HG03442 (cell line): ENCODE measurements at regions not wholly inside any gene's neighbourhood (a gene's known extent, or its start where the extent isn't known, plus 50 kb on each side); places are given as distances from the start of the nearest gene placed in this dataset.
"Not testable (repeated sequence)": the region's sequence is repeated elsewhere in the genome, so short reads cannot be mapped to it uniquely, and the experiment has no call there.

Experiments used
- ATAC-seq: cut with Tn5 transposase; IDR thresholded peaks from one replicate; pipeline ENCODE4 v1.9.1; 2021; ENCODE audit warnings: mild to moderate bottlenecking, moderate library complexity; ENCODE audit not compliant: unreplicated experiment

- no peak for ATAC-seq
These were observed 121.8 kb upstream of the SLC1A4 start for GRCh38 chr2:64867253-64867996.

GRCh38 chr2:64869126-64869525 lies 120.1 kb upstream of the SLC1A4 start:
- ATAC-seq, result no peak

DNA sequence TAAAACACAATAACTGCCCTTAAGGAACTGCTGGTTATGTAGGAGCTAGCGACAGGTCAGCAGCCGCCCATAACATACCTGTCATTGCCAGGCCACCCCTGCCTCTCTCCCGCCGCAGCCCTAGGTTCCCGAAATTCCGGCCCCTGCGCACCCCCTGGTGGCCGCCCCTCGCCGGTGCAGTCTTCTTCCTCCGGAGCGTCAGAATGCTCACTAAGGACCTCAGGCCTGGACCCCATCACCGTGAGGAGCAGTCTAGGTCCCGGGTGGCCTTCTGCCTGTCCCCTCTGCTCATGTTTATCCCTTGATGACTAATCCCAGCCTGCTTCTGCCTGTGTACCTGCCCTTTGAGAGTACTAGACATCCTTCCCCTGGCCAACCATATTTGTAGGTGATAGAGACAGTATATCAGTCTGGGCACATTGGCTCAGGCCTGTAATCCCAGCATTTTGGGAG lies 115.7 kb upstream of the SLC1A4 start:
- ATAC-seq, result peak; percentile 86

DNA sequence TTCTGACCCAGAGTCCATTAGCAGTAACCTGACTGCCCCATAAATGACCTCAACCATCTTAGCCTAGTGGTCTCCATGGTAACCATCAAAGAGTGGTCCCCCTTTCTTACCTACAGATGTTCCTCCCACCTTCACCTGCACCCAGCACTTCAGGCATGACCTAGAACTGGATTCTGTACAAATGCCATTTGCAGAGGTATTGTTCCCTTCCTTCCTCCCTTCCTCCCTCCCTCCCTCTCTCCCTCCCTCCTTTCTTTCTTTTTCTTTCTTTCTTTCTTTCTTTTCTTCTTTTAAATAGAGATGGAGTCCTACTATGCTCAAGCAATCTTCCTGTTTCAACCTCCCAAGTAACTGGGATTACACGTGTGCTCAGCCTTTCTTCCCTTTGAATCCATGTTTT lies 114.6 kb upstream of the SLC1A4 start:
- ATAC-seq, result no peak

GRCh38 chr2:64875368-64875767 lies 113.8 kb upstream of the SLC1A4 start:
- ATAC-seq, result no peak

- no peak for ATAC-seq
These were observed 113.0 kb upstream of the SLC1A4 start for GRCh38 chr2:64876137-64876647.

GRCh38 chr2:64879745-64880144 lies 109.5 kb upstream of the SLC1A4 start:
- no peak for ATAC-seq

DNA sequence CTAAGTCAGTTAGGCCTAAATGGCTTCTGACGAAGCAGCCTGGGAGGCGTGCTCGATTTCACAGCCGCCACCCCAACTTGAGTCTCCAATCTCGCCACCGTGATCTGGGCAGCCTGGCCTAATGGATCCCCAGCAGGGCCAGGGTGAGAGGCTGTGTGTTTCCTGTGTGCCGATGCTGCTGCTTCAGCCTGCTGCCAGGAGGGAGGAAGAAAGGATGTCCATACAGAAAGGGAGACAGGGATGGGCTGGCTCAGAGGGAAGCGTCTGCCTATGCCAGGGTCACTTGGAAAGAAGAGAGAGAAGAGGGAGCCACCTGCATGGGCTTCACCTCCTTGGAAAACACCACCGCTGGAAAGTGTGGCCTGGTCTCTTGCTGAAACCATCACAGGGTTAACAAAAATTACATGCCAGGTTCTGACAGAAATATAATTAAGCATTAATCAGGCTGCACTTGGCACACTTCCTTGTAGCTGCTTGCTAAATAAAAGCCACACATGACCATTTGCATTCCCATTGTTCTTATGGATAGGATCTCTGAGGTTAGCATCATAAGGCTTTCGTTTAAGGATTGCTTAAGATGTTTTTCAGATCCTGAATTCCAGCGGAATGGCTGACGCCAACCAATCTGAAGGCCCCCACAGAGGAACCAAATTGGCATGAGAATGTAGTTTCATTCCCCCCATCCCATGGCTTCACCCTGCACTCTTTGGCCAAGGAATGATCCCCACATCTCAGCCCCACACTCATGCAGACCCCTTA lies 108.8 kb upstream of the SLC1A4 start:
- no peak for ATAC-seq

GRCh38 chr2:64881037-64881492 lies 108.1 kb upstream of the SLC1A4 start:
- ATAC-seq, result no peak

- ATAC-seq, result no peak
These were observed 101.6 kb upstream of the SLC1A4 start for GRCh38 chr2:64887565-64887964.

- no peak for ATAC-seq
These were observed 100.4 kb upstream of the SLC1A4 start for GRCh38 chr2:64888591-64889309.

DNA sequence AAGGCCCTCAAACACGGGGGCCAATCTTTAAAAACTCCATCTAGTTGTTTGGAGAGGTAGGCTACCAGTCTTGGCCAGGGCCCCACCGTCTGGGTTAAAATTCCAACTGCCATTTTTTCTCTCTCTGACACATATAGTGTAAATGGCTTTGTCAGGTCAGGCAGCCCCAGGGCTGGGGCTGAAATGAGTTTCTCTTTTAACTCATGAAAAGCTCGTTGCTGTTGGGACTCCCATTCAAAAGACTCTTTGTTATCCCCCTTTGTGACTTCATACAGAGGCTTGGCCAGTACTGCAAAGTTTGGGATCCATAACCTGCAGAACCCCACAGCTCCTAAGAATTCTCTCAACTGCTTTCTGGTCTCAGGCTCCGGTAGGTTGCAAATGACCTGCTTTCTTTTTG lies 99.4 kb upstream of the SLC1A4 start:
- ATAC-seq, result no peak

DNA sequence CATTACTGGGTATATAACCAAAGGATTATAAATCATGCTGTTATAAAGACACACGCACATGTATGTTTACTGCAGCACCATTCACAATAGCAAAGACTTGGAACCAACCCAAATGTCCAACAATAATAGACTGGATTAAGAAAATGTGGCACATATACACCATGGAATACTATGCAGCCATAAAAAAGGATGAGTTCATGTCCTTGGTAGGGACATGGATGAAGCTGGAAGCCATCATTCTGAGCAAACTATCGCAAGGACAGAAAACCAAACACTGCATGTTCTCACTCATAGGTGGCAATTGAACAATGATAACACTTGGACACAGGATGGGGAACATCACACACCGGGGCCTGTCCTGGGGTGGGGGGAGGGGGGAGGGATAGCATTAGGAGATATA lies 92.6 kb upstream of the SLC1A4 start:
- not testable (repeated sequence) for ATAC-seq

- ATAC-seq, result no peak
These were observed 89.9 kb upstream of the SLC1A4 start for GRCh38 chr2:64899081-64899865.

GRCh38 chr2:64899876-64900275 lies 89.3 kb upstream of the SLC1A4 start:
- not testable (repeated sequence) for ATAC-seq

DNA sequence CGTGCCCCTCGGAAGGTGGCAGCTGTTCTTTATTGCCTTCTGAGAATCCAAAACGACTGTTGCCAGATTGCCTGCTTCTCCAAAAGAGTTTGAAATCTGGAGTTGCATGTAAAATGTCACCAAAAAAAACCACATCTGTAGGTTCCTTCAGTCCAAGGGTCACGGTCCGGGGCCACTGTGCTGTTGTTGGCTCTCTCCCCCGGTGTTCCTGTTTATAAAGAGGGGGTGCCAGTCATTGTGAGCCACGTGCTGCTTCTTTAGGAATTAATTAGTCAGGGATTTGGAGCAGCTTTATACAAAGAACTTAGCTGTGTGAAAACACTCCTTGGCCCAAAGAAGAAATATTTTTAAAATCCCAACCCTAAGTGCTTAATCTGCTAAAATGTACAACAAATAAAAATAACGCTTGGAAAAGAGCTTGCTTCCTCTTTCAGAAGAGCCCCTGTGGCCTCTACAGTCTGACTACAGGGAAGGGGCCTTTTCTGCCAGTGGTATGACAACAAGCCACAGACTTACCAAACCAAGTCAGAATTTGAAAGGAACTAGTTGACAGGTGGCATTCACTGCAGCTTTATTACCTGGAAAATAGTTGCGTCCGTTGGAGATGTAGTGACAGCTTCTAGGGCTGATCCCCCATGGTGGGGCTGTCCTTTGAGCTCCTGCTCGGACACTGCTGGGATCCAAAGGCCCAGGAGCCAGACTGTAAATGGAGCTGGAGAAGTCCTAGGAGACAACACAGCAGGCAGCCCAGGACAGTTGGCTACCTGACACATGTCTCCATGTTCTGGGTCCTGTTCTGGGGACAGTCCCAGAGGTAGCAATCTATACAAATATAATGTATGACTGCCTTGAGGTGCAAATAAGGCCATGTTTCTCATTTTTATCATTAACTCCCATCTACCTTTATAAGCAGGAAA lies 84.5 kb upstream of the SLC1A4 start:
- peak; percentile 60 for ATAC-seq

- ATAC-seq, result no peak
These were observed 83.7 kb upstream of the SLC1A4 start for GRCh38 chr2:64905338-64906024.

GRCh38 chr2:64906853-64907536 lies 82.2 kb upstream of the SLC1A4 start:
- ATAC-seq, result no peak
